Thymus (tissue), 11 donors: ENCODE measurements at regions not wholly inside any gene's neighbourhood (a gene's known extent, or its start where the extent isn't known, plus 50 kb on each side); places are given as distances from the start of the nearest gene placed in this dataset.

ENCODE experiments used
- DNase-seq, 9 donors: peaks; one replicate each; pipeline ENCODE4 v3.0.0-alpha.2; 2013; ENCODE audit warnings: low spot score in 9 of 9, low read depth in 6 of 9, missing footprints in 1 of 9
- H3K27ac ChIP-seq, 2 donors: one replicate each; pipeline ENCODE4 v1.5.1; 2013; ENCODE audit warnings: control low read depth in 1 of 2, low read depth in 1 of 2, low read length in 1 of 2, mild to moderate bottlenecking in 1 of 2, moderate library complexity in 1 of 2
- H3K27me3 ChIP-seq, 2 donors: one replicate each; pipeline ENCODE4 v1.5.1; 2013; ENCODE audit warnings: low read length in 1 of 2; ENCODE audit not compliant: control insufficient read depth in 2 of 2, insufficient read depth in 1 of 2
- H3K36me3 ChIP-seq, 2 donors: one replicate each; pipeline ENCODE4 v1.5.1; 2013; ENCODE audit warnings: low read length in 1 of 2, mild to moderate bottlenecking in 1 of 2, moderate library complexity in 1 of 2; ENCODE audit not compliant: control insufficient read depth in 2 of 2, insufficient read depth in 2 of 2
- H3K4me1 ChIP-seq, 2 donors: one replicate each; pipeline ENCODE4 v1.5.1; 2013; ENCODE audit warnings: low read length in 2 of 2; ENCODE audit not compliant: control insufficient read depth in 2 of 2, insufficient read depth in 2 of 2
- H3K4me3 ChIP-seq, 2 donors: one replicate each; pipeline ENCODE4 v1.5.1; 2013; ENCODE audit warnings: low read length in 2 of 2, control low read depth in 1 of 2, mild to moderate bottlenecking in 1 of 2
- H3K9me3 ChIP-seq, 2 donors: one replicate each; pipeline ENCODE4 v1.5.1; 2013; ENCODE audit warnings: low read length in 1 of 2, mild to moderate bottlenecking in 1 of 2; ENCODE audit not compliant: control insufficient read depth in 2 of 2, insufficient read depth in 1 of 2
- WGBS: extraction: QIAGEN DNeasy Blood & Tissue Kit; methylation state at CpG from one replicate; pipeline ENCODE4 v1.1.7; 2013; 5-methylcytosine and 5-hydroxymethylcytosine counted together
- donor health status: healthy.

- no peak overlapping the region for H3K4me3 ChIP-seq
- H3K9me3 ChIP-seq, result no peaks in the 10 kb centered on the region
- 89% methylated on average over 1 of the region's 1 CpG for WGBS
- H3K27me3 ChIP-seq, result no peaks in the 10 kb centered on the region
- no peaks in the 10 kb centered on the region for H3K36me3 ChIP-seq
- no peak for DNase-seq
- no peak overlapping the region for H3K27ac ChIP-seq
- H3K4me1 ChIP-seq, result no peaks in the 10 kb centered on the region
Observed at GRCh38 chr12:45102818-45103217, 51.9 kb upstream of the DBX2 start.

GRCh38 chr12:45105996-45106395, 55.1 kb upstream of the DBX2 start:
- H3K4me1 ChIP-seq, result no peaks in the 10 kb centered on the region
- no peaks in the 10 kb centered on the region for H3K9me3 ChIP-seq
- H3K4me3 ChIP-seq, result no peak overlapping the region
- no peak for DNase-seq
- H3K36me3 ChIP-seq, result no peaks in the 10 kb centered on the region
- H3K27me3 ChIP-seq, result no peaks in the 10 kb centered on the region
- 97% methylated on average over 10 of the region's 10 CpGs for WGBS
- H3K27ac ChIP-seq, result no peak overlapping the region

DNA sequence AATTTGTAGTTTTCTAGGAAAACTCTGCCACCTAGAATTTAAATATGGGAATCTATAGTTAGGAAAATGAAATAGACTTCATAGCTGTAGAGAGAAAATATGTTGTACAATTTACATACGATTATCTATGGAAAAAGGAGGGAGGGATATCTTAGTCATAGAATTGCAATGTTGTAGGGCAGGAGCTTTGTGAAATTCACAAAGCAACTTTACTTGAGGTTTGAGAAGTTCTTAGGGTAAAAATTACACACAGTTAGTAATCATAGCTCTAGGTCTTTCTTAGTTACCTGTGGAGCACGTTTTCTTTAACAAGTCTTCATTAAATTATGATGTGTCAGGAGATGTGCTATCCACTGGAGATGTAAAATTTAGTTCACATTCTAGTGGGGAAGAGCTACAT, 61.4 kb upstream of the DBX2 start:
- H3K27ac ChIP-seq, result no peak overlapping the region
- DNase-seq, result no peak
- H3K27me3 ChIP-seq, result no peaks in the 10 kb centered on the region
- 92% methylated on average over 2 of the region's 2 CpGs for WGBS
- no peaks in the 10 kb centered on the region for H3K36me3 ChIP-seq
- no peaks in the 10 kb centered on the region for H3K9me3 ChIP-seq
- no peaks in the 10 kb centered on the region for H3K4me1 ChIP-seq
- no peak overlapping the region for H3K4me3 ChIP-seq

DNA sequence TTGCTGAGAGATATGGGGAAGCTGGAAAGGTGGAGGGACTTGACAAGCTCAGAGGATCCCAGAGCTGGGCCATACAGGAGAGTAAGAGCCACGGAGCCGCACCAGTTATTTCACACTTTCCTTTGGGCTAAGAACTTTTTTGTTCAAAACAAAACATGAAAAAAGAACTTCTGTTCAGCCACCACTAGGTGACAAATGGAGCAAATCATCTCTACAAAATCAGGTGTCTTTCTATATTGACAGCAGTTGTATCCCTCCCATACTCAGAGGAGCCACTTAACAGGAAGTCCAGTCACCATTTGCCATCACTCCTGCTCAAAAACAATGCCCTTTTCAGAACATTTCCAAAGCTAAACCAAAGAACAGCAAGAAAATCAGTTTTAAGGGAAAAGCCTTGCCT, 70.3 kb upstream of the DBX2 start:
- 98% methylated on average over 2 of the region's 2 CpGs for WGBS
- no peaks in the 10 kb centered on the region for H3K36me3 ChIP-seq
- H3K9me3 ChIP-seq, result no peaks in the 10 kb centered on the region
- H3K27ac ChIP-seq, result no peak overlapping the region
- H3K4me1 ChIP-seq, result no peaks in the 10 kb centered on the region
- no peak for DNase-seq
- H3K27me3 ChIP-seq, result no peaks in the 10 kb centered on the region
- no peak overlapping the region for H3K4me3 ChIP-seq

GRCh38 chr12:45122768-45123380, 72.0 kb upstream of the DBX2 start:
- no peak for DNase-seq
- Histone ChIP-seq H3K4me3 (no peak overlapping the region), H3K36me3 (no peaks in the 10 kb centered on the region), H3K4me1 (no peaks in the 10 kb centered on the region), H3K27me3 (no peaks in the 10 kb centered on the region), H3K27ac (no peak overlapping the region), H3K9me3 (no peaks in the 10 kb centered on the region)
- 70% methylated on average over 6 of the region's 6 CpGs for WGBS

- Histone ChIP-seq H3K4me3 (no peak overlapping the region), H3K27me3 (no peaks in the 10 kb centered on the region), H3K4me1 (no peaks in the 10 kb centered on the region), H3K27ac (no peak overlapping the region), H3K9me3 (no peaks in the 10 kb centered on the region), H3K36me3 (no peaks in the 10 kb centered on the region)
- 89% methylated on average over 3 of the region's 3 CpGs for WGBS
- no peak for DNase-seq
Observed at GRCh38 chr12:45124485-45125155, 73.7 kb upstream of the DBX2 start.

DNA sequence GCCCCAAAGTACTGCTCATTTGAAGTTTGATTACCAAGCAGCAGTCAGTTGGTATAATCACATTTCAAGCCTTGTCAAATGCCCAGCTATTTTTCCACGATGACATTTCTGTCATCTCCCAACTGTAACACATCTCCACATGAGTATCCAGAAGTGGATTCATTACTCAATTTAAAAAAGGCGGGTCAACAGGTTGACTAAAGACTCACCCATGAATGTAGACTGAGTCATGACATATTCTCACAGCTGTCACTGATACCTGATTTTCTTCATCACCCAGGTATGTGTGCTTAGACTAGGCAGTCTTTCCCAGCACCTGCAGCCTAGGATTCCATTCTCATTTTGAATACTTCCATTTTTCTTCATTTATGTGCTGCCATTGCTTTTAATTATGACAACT, 75.1 kb upstream of the DBX2 start:
- WGBS, result 97% methylated on average over 2 of the region's 2 CpGs

DNA sequence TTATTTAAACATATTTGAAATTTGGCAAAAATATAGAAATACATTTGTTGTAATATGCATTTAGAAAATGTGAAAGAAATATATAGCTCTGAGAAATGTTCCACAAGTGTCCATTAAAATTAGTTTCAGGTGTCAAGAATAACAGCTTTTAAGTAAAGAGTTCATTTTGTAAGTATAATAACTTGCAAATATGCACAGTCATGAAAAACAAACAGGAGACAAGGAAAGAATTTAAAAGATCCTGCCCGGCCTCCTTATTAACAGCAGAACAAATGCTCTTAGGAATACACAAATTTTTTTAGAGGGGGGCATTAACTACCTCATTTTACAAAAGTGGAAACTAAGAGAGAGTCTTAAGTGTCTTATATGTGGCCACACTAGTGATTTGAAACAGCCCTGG, 77.7 kb upstream of the DBX2 start:
- DNase-seq, result no peak
- no peak overlapping the region for H3K27ac ChIP-seq
- H3K27me3 ChIP-seq, result no peaks in the 10 kb centered on the region
- peaks cover 7 to 19% of the 10 kb centered on the region in 2 donors for H3K4me1 ChIP-seq
- WGBS, result 97% methylated on average over 1 of the region's 1 CpG
- no peaks in the 10 kb centered on the region for H3K36me3 ChIP-seq
- no peak overlapping the region for H3K4me3 ChIP-seq
- H3K9me3 ChIP-seq, result no peaks in the 10 kb centered on the region

More for the DNA sequence above, 75.1 kb upstream of the DBX2 start:
- peaks cover 2 to 3% of the 10 kb centered on the region in 2 donors for H3K4me1 ChIP-seq
- H3K4me3 ChIP-seq, result no peak overlapping the region
- H3K27ac ChIP-seq, result no peak overlapping the region
- no peaks in the 10 kb centered on the region for H3K36me3 ChIP-seq
- no peaks in the 10 kb centered on the region for H3K27me3 ChIP-seq
- DNase-seq, result no peak
- no peaks in the 10 kb centered on the region for H3K9me3 ChIP-seq

DNA sequence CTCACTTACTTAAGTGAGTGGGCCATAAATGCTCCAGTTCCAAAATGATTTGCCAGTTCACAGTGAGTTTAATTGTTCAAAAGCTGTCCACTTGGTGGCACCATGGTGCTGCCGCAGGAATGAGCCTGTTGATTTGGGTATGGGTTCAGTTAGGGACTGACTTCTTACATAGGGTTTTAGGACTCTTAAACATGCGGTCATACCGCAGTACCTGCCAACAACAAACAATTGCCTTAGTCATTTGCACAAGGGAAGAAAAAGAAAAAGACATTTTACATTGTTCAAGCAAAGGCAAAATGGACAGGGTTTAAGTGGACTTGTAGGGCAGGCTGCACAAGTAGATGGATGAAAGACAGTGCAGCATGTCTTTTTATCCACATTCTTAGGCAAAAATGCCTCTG, 80.0 kb upstream of the DBX2 start:
- 24% methylated on average over 3 of the region's 3 CpGs for WGBS
- Histone ChIP-seq H3K4me1 (peaks cover 7 to 19% of the 10 kb centered on the region in 2 donors), H3K4me3 (no peak overlapping the region), H3K9me3 (no peaks in the 10 kb centered on the region), H3K36me3 (no peaks in the 10 kb centered on the region), H3K27me3 (no peaks in the 10 kb centered on the region), H3K27ac (peak overlapping the region in 1 of 2 donors; percentile 20)
- DNase-seq, result peak; percentile 53 to 90 (median 76)
